Lung microvascular endothelial cell (primary cell): ENCODE measurements at regions not wholly inside any gene's neighbourhood (a gene's known extent, or its start where the extent isn't known, plus 50 kb on each side); places are given as distances from the start of the nearest gene placed in this dataset.

Experiments
- DNase-seq, 2 donors: peaks; one replicate each; pipeline versions ENCODE4 v3.0.0 to v3.0.0-alpha.2; 2010; ENCODE audit warnings: low read depth in 2 of 2

- DNase-seq, result no peak
These were observed 459.4 kb upstream of the PROK2 start for GRCh38 chr3:72244396-72244795.

- DNase-seq, result no peak
These were observed 457.4 kb upstream of the PROK2 start for GRCh38 chr3:72242326-72242725.

- no peak for DNase-seq
These were observed 456.6 kb upstream of the PROK2 start for GRCh38 chr3:72241525-72241924.

GRCh38 chr3:72240531-72240930 lies 455.6 kb upstream of the PROK2 start:
- no peak for DNase-seq

GRCh38 chr3:72238801-72239200 lies 453.9 kb upstream of the PROK2 start:
- no peak for DNase-seq

GRCh38 chr3:72238010-72238691 lies 453.2 kb upstream of the PROK2 start:
- no peak for DNase-seq

- no peak for DNase-seq
These were observed 452.7 kb upstream of the PROK2 start for GRCh38 chr3:72237679-72238009.

GRCh38 chr3:72234391-72234790 lies 449.4 kb upstream of the PROK2 start:
- DNase-seq, result no peak

GRCh38 chr3:72233571-72233970 lies 448.6 kb upstream of the PROK2 start:
- no peak for DNase-seq

GRCh38 chr3:72232777-72233176 lies 447.8 kb upstream of the PROK2 start:
- DNase-seq, result no peak

- no peak for DNase-seq
These were observed 447.4 kb upstream of the PROK2 start for GRCh38 chr3:72232331-72232730.

- DNase-seq, result no peak
These were observed 446.7 kb upstream of the PROK2 start for GRCh38 chr3:72231439-72232196.

- DNase-seq, result no peak
These were observed 445.9 kb upstream of the PROK2 start for GRCh38 chr3:72230774-72231379.

GRCh38 chr3:72229952-72230351 lies 445.0 kb upstream of the PROK2 start:
- no peak for DNase-seq

- DNase-seq, result no peak
These were observed 442.6 kb upstream of the PROK2 start for GRCh38 chr3:72227486-72228070.

- DNase-seq, result no peak
These were observed 440.0 kb upstream of the PROK2 start for GRCh38 chr3:72224804-72225509.

GRCh38 chr3:72223628-72224027 lies 438.7 kb upstream of the PROK2 start:
- no peak for DNase-seq

GRCh38 chr3:72223116-72223515 lies 438.2 kb upstream of the PROK2 start:
- DNase-seq, result no peak

- no peak for DNase-seq
These were observed 437.5 kb upstream of the PROK2 start for GRCh38 chr3:72222410-72222809.

GRCh38 chr3:72220946-72221345 lies 436.0 kb upstream of the PROK2 start:
- DNase-seq, result no peak

- DNase-seq, result no peak
These were observed 434.8 kb upstream of the PROK2 start for GRCh38 chr3:72219752-72220151.

GRCh38 chr3:72217570-72217969 lies 432.6 kb upstream of the PROK2 start:
- no peak for DNase-seq
